GM12864 (cell line): ENCODE measurements at regions not wholly inside any gene's neighbourhood (a gene's known extent, or its start where the extent isn't known, plus 50 kb on each side); places are given as distances from the start of the nearest gene placed in this dataset.

Experiments used
- DNase-seq: peaks from one replicate; pipeline ENCODE4 v3.0.0-alpha.2; 2011; ENCODE audit warnings: low read depth
- H3K4me3 ChIP-seq: 2 replicates; pipeline ENCODE4 v1.5.1; 2011; ENCODE audit warnings: mild to moderate bottlenecking, low read depth, low read length, control low read depth
- CTCF ChIP-seq: IDR thresholded peaks from 2 replicates; pipeline ENCODE4 v1.5.1; 2011; ENCODE audit warnings: low read depth, mild to moderate bottlenecking, moderate library complexity, low read length, control low read depth, inconsistent platforms; ENCODE audit errors: missing control alignments

- no peak for TF ChIP-seq CTCF
- no peak for DNase-seq
- no peak overlapping the region for H3K4me3 ChIP-seq
These were observed 50.6 kb upstream of the PTGR2 start for GRCh38 chr14:73800970-73801515.

GRCh38 chr14:73797543-73798265 lies 53.9 kb upstream of the PTGR2 start:
- H3K4me3 ChIP-seq: no peak overlapping the region
- no peak for TF ChIP-seq CTCF
- DNase-seq: no peak

GRCh38 chr14:73796893-73797542 lies 54.6 kb upstream of the PTGR2 start:
- no peak for TF ChIP-seq CTCF
- no peak overlapping the region for H3K4me3 ChIP-seq
- no peak for DNase-seq

- no peak for DNase-seq
- TF ChIP-seq CTCF: no peak
- H3K4me3 ChIP-seq: no peak overlapping the region
These were observed 55.2 kb upstream of the PTGR2 start for GRCh38 chr14:73796415-73796814.

GRCh38 chr14:73795974-73796373 lies 55.7 kb upstream of the PTGR2 start:
- TF ChIP-seq CTCF: no peak
- H3K4me3 ChIP-seq: no peak overlapping the region
- DNase-seq: no peak

- DNase-seq: no peak
- no peak overlapping the region for H3K4me3 ChIP-seq
- no peak for TF ChIP-seq CTCF
These were observed 56.2 kb upstream of the PTGR2 start for GRCh38 chr14:73795466-73795865.
